CD4-positive, CD25-positive, alpha-beta regulatory T cell (primary cell): ENCODE measurements at regions not wholly inside any gene's neighbourhood (a gene's known extent, or its start where the extent isn't known, plus 50 kb on each side); places are given as distances from the start of the nearest gene placed in this dataset.

ENCODE experiments used
- ATAC-seq, 2 donors: fragments of 150-1000 bp; cut with Tn5 transposase; one replicate each; pipeline ENCODE4 v1.10.0; 2021; ENCODE audit warnings: low read depth in 2 of 2, moderate number of reproducible peaks in 2 of 2, moderate library complexity in 1 of 2
- DNase-seq, 3 donors: peaks; one replicate each; pipeline versions ENCODE4 v3.0.0 to v3.0.0-alpha.2; 2012 to 2022; ENCODE audit warnings: mixed read lengths in 1 of 3
- H3K27ac ChIP-seq: one replicate; pipeline ENCODE4 v1.7.0; 2013; ENCODE audit warnings: mild to moderate bottlenecking, low read length; ENCODE audit not compliant: insufficient read depth, poor library complexity, severe bottlenecking
- H3K27me3 ChIP-seq: one replicate; pipeline ENCODE4 v1.7.0; 2013; ENCODE audit warnings: low read length; ENCODE audit not compliant: control insufficient read depth, insufficient read depth
- H3K36me3 ChIP-seq: one replicate; pipeline ENCODE4 v1.7.0; 2013; ENCODE audit warnings: mild to moderate bottlenecking, low read length, moderate library complexity; ENCODE audit not compliant: control insufficient read depth, insufficient read depth
- H3K4me1 ChIP-seq: 2 replicates; pipeline ENCODE4 v1.7.0; 2013; ENCODE audit warnings: mild to moderate bottlenecking, low read length; ENCODE audit not compliant: insufficient read depth, control insufficient read depth, poor library complexity, severe bottlenecking
- H3K4me3 ChIP-seq: one replicate; pipeline ENCODE4 v1.7.0; 2013; ENCODE audit warnings: low read depth, mild to moderate bottlenecking, low read length, moderate library complexity
- H3K9me3 ChIP-seq, 2 experiments: 1 replicate in 1 of 2; 2 replicates in 1 of 2; pipeline ENCODE4 v1.7.0; 2013; ENCODE audit warnings: low read length in 2 of 2, mild to moderate bottlenecking in 1 of 2, moderate library complexity in 1 of 2; ENCODE audit not compliant: control insufficient read depth in 2 of 2
- H3K27ac Mint-ChIP-seq, 3 donors: one replicate each; pipeline ENCODE4 v1.8.0; 2020 to 2022; ENCODE audit warnings: mild to moderate bottlenecking in 3 of 3, mixed read lengths in 3 of 3, moderate library complexity in 2 of 3
- H3K27me3 Mint-ChIP-seq: one replicate; pipeline ENCODE4 v1.8.0; 2022; ENCODE audit warnings: mild to moderate bottlenecking, mixed read lengths
- H3K36me3 Mint-ChIP-seq: one replicate; pipeline ENCODE4 v1.8.0; 2020; ENCODE audit warnings: mixed read lengths
- H3K4me1 Mint-ChIP-seq, 4 donors: one replicate each; pipeline ENCODE4 v1.8.0; 2020 to 2022; ENCODE audit warnings: mixed read lengths in 4 of 4, mild to moderate bottlenecking in 1 of 4
- H3K4me3 Mint-ChIP-seq, 4 donors: one replicate each; pipeline ENCODE4 v1.8.0; 2020 to 2022; ENCODE audit warnings: mild to moderate bottlenecking in 4 of 4, mixed read lengths in 4 of 4, moderate library complexity in 3 of 4
- H3K9me3 Mint-ChIP-seq, 7 donors: one replicate each; pipeline ENCODE4 v1.8.0; 2020 to 2022; ENCODE audit warnings: mixed read lengths in 7 of 7, mild to moderate bottlenecking in 3 of 7, moderate library complexity in 2 of 7

- DNase-seq (no peak), ATAC-seq (no peak)
- Histone ChIP-seq H3K4me1 (no peaks in the 10 kb centered on the region), H3K9me3 (no peaks in the 10 kb centered on the region), H3K27me3 (no peaks in the 10 kb centered on the region), H3K4me3 (no peak overlapping the region), H3K27ac (no peak overlapping the region), H3K36me3 (no peaks in the 10 kb centered on the region)
- no peaks in the 10 kb centered on the region for H3K27me3 Mint-ChIP-seq
- H3K9me3 Mint-ChIP-seq = peaks cover 0 to 4% (median 0%) of the 10 kb centered on the region in 7 donors
- no peak overlapping the region for H3K27ac Mint-ChIP-seq
- H3K4me1 Mint-ChIP-seq = no peaks in the 10 kb centered on the region
- H3K36me3 Mint-ChIP-seq = no peaks in the 10 kb centered on the region
- no peak overlapping the region for H3K4me3 Mint-ChIP-seq
Observed at GRCh38 chr19:30135797-30136196, 193.8 kb downstream of the URI1 start.

- no peak for DNase-seq
- H3K27ac ChIP-seq = no peak overlapping the region
- H3K27me3 ChIP-seq = no peaks in the 10 kb centered on the region
- peaks cover 0 to 4% (median 0%) of the 10 kb centered on the region in 7 donors for H3K9me3 Mint-ChIP-seq
- no peaks in the 10 kb centered on the region for H3K4me1 Mint-ChIP-seq
- no peak overlapping the region for H3K27ac Mint-ChIP-seq
- H3K36me3 Mint-ChIP-seq = no peaks in the 10 kb centered on the region
- no peaks in the 10 kb centered on the region for H3K36me3 ChIP-seq
- H3K4me1 ChIP-seq = no peaks in the 10 kb centered on the region
- no peaks in the 10 kb centered on the region for H3K27me3 Mint-ChIP-seq
- ATAC-seq = no peak
- no peak overlapping the region for H3K4me3 Mint-ChIP-seq
- H3K4me3 ChIP-seq = no peak overlapping the region
- no peaks in the 10 kb centered on the region for H3K9me3 ChIP-seq
Observed at GRCh38 chr19:30136611-30137195, 194.7 kb downstream of the URI1 start.

- DNase-seq (no peak), ATAC-seq (no peak)
- Histone ChIP-seq H3K27ac (no peak overlapping the region), H3K4me1 (no peaks in the 10 kb centered on the region), H3K36me3 (no peaks in the 10 kb centered on the region), H3K27me3 (no peaks in the 10 kb centered on the region), H3K9me3 (no peaks in the 10 kb centered on the region), H3K4me3 (no peak overlapping the region)
- Mint-ChIP-seq H3K4me1 (no peaks in the 10 kb centered on the region), H3K27me3 (no peaks in the 10 kb centered on the region), H3K27ac (no peak overlapping the region), H3K9me3 (peaks cover 0 to 4% (median 0%) of the 10 kb centered on the region in 7 donors), H3K36me3 (no peaks in the 10 kb centered on the region), H3K4me3 (no peak overlapping the region)
Observed at GRCh38 chr19:30137747-30138146, 195.7 kb downstream of the URI1 start.

- H3K27me3 ChIP-seq = no peaks in the 10 kb centered on the region
- Mint-ChIP-seq H3K27me3 (no peaks in the 10 kb centered on the region), H3K4me3 (no peak overlapping the region), H3K9me3 (peaks cover 0 to 2% (median 0%) of the 10 kb centered on the region in 7 donors), H3K27ac (no peak overlapping the region), H3K36me3 (no peaks in the 10 kb centered on the region), H3K4me1 (no peaks in the 10 kb centered on the region)
- H3K27ac ChIP-seq = no peak overlapping the region
- DNase-seq (no peak), ATAC-seq (no peak)
- H3K4me1 ChIP-seq = no peaks in the 10 kb centered on the region
- H3K4me3 ChIP-seq = no peak overlapping the region
- no peaks in the 10 kb centered on the region for H3K36me3 ChIP-seq
- H3K9me3 ChIP-seq = no peaks in the 10 kb centered on the region
Observed at GRCh38 chr19:30144242-30144758, 202.3 kb downstream of the URI1 start.

- Mint-ChIP-seq H3K27ac (no peak overlapping the region), H3K4me3 (no peak overlapping the region), H3K4me1 (no peaks in the 10 kb centered on the region), H3K9me3 (peaks cover 0 to 1% (median 0%) of the 10 kb centered on the region in 7 donors), H3K27me3 (no peaks in the 10 kb centered on the region), H3K36me3 (no peaks in the 10 kb centered on the region)
- DNase-seq (no peak), ATAC-seq (no peak)
- H3K9me3 ChIP-seq = no peaks in the 10 kb centered on the region
- no peaks in the 10 kb centered on the region for H3K4me1 ChIP-seq
- no peak overlapping the region for H3K4me3 ChIP-seq
- no peaks in the 10 kb centered on the region for H3K27me3 ChIP-seq
- no peak overlapping the region for H3K27ac ChIP-seq
- H3K36me3 ChIP-seq = no peaks in the 10 kb centered on the region
Observed at GRCh38 chr19:30144802-30145201, 202.8 kb downstream of the URI1 start.

- Histone ChIP-seq H3K27me3 (no peaks in the 10 kb centered on the region), H3K4me1 (no peaks in the 10 kb centered on the region), H3K4me3 (no peak overlapping the region), H3K27ac (no peak overlapping the region), H3K36me3 (no peaks in the 10 kb centered on the region), H3K9me3 (no peaks in the 10 kb centered on the region)
- Mint-ChIP-seq H3K9me3 (peaks cover 0 to 1% (median 0%) of the 10 kb centered on the region in 7 donors), H3K27me3 (no peaks in the 10 kb centered on the region), H3K27ac (no peak overlapping the region), H3K36me3 (no peaks in the 10 kb centered on the region), H3K4me1 (no peaks in the 10 kb centered on the region), H3K4me3 (no peak overlapping the region)
- no peak for ATAC-seq
- no peak for DNase-seq
Observed at GRCh38 chr19:30145467-30145866, 203.4 kb downstream of the URI1 start.

GRCh38 chr19:30146346-30146745 is 204.3 kb downstream of the URI1 start:
- H3K4me1 ChIP-seq = no peaks in the 10 kb centered on the region
- no peaks in the 10 kb centered on the region for H3K4me1 Mint-ChIP-seq
- no peaks in the 10 kb centered on the region for H3K27me3 ChIP-seq
- H3K4me3 Mint-ChIP-seq = no peak overlapping the region
- H3K27me3 Mint-ChIP-seq = no peaks in the 10 kb centered on the region
- H3K9me3 Mint-ChIP-seq = peaks cover 0 to 1% (median 0%) of the 10 kb centered on the region in 7 donors
- no peaks in the 10 kb centered on the region for H3K9me3 ChIP-seq
- H3K27ac Mint-ChIP-seq = no peak overlapping the region
- H3K36me3 Mint-ChIP-seq = no peaks in the 10 kb centered on the region
- H3K27ac ChIP-seq = no peak overlapping the region
- ATAC-seq (no peak), DNase-seq (no peak)
- H3K36me3 ChIP-seq = no peaks in the 10 kb centered on the region
- H3K4me3 ChIP-seq = no peak overlapping the region

- Mint-ChIP-seq H3K4me1 (no peaks in the 10 kb centered on the region), H3K27me3 (no peaks in the 10 kb centered on the region), H3K9me3 (peaks cover 0 to 1% (median 0%) of the 10 kb centered on the region in 7 donors), H3K4me3 (no peak overlapping the region), H3K36me3 (no peaks in the 10 kb centered on the region), H3K27ac (no peak overlapping the region)
- H3K27ac ChIP-seq = no peak overlapping the region
- H3K4me1 ChIP-seq = no peaks in the 10 kb centered on the region
- H3K27me3 ChIP-seq = no peaks in the 10 kb centered on the region
- no peaks in the 10 kb centered on the region for H3K36me3 ChIP-seq
- DNase-seq (no peak), ATAC-seq (no peak)
- no peak overlapping the region for H3K4me3 ChIP-seq
- H3K9me3 ChIP-seq = no peaks in the 10 kb centered on the region
Observed at GRCh38 chr19:30148039-30148790, 206.2 kb downstream of the URI1 start.
